ENCODE measurements at regions not wholly inside any gene's neighbourhood (a gene's known extent, or its start where the extent isn't known, plus 50 kb on each side); places are given as distances from the start of the nearest gene placed in this dataset.
"Not testable (repeated sequence)": the region's sequence is repeated elsewhere in the genome, so short reads cannot be mapped to it uniquely, and the experiment has no call there.

DNA sequence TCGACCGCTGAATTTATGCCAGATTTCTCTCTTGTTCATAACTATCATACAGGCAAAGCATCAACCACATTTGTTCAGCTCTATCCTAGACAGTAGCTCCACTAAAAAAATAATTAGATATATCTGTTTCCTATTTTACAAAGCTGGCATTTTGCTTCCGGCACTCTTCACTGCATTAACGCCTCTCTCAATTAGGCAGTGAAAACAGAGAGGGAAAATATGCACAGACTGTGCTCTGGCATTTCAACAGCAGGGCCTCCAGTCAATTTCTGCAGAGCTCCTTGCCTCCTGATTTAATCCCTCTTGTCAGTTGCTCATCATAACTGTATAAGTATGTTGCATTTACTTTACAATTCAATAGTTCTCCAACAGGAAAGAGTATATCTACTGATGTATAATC is 666.9 kb upstream of the INTU start:
- DNase-seq = no peak

GRCh38 chr4:126969360-126970235 is 663.2 kb upstream of the INTU start:
- no peak for DNase-seq

DNA sequence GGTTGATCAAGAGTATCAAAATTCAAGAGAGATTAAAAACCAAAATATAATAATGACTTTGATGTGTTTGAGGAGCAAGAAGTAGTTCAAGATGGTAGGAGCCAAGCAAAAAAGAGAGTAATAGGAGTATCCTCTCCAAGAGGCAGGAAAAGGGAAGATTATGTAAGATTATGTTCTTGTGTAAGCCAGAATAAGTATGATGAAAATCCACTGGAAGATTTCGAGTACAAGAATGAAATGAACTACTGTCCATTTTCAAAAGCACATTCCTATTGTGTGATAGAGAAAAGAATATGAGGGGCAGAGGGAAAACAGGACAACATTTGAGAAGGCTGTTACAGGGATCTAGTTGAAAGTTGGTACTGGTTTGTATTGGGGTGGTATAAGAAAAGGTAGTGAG is 659.6 kb upstream of the INTU start:
- no peak for DNase-seq

GRCh38 chr4:126976850-126977632 is 655.7 kb upstream of the INTU start:
- DNase-seq = no peak

DNA sequence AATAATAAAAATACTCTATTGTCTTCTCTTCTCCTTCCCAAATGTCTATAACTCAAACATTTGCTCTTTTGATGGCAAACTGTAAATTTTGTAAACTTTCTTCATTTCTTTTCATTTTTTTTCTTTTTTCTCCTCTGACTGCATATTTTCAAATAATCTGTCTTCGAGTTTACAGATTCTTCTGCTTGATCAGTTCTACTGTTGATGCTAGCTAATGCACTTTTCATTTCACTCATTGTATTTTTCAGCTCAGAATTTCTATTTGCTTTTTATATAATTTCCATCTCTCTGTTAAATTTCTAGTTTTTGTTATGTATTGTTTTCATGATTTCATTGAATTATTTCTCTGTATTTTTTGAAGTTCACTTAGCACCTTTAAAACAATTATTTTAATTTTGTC is 646.8 kb upstream of the INTU start:
- DNase-seq = no peak

GRCh38 chr4:126986828-126987227 is 645.9 kb upstream of the INTU start:
- no peak for DNase-seq

DNA sequence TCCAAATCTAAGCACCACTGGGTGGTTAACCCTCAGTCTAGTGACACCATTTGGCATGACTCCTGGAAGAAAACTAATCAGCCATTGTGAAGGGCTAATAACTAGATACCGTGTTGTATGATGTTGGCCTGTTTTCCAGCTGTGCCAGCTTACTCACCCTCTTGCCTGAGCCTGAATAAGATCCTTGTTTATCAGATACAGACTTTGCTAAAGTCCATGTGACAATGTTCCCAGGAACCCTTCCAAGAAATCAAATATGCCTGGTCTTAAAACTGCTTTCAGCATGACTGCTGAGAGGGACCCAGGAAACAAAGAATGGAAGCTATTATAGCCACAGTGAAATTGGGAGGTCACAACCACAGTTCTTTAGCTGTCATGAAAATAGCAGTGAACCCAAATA is 640.8 kb upstream of the INTU start:
- DNase-seq = no peak

GRCh38 chr4:126992910-126993309 is 639.8 kb upstream of the INTU start:
- DNase-seq = no peak

DNA sequence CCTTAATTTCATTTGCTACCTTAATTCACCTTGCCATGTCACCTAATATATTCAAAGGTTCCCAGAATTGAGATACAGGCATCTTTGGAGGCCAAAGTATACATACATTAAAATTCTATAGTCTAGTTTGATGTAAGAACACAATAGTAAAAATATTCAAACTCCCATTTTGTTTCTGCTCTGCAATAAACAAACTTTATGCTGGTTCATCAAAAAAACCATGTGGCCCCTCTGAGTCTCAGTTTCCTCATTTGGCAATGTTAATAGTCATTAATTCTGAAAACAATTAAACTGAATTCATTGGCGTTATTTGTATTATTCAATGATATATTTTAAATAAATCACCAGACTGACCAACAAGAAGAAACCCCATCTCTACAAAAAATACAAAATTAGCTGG is 639.4 kb upstream of the INTU start:
- DNase-seq = no peak

GRCh38 chr4:126995235-126995634 is 637.5 kb upstream of the INTU start:
- no peak for DNase-seq

GRCh38 chr4:127000110-127000509 is 632.6 kb upstream of the INTU start:
- DNase-seq = no peak

DNA sequence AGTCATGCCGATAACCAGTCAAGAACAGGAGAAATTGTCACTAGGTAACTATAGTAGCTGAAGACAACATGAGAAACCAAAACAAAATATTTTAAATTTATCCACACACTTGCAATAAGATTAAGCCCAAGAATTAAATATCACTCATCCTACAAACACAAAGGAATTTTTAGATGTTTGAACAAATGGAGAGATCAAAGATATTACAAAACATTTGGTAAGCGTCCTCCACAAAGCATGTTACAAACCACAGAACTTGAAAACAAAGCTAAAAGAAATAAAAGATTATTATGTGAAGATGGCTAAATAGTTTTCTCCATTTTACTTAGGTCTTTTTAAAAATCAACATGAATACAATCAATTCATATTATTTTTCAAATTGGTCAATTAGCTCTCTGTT is 631.9 kb upstream of the INTU start:
- no peak for DNase-seq

- no peak for DNase-seq
Measured at GRCh38 chr4:127001933-127002332, 630.8 kb upstream of the INTU start.

GRCh38 chr4:127006446-127006877 is 626.3 kb upstream of the INTU start:
- no peak for DNase-seq

- no peak for DNase-seq
Measured at GRCh38 chr4:127007305-127007704, 625.5 kb upstream of the INTU start.

GRCh38 chr4:127012549-127012948 is 620.2 kb upstream of the INTU start:
- no peak for DNase-seq

GRCh38 chr4:127015667-127016117 is 617.1 kb upstream of the INTU start:
- DNase-seq = no peak

DNA sequence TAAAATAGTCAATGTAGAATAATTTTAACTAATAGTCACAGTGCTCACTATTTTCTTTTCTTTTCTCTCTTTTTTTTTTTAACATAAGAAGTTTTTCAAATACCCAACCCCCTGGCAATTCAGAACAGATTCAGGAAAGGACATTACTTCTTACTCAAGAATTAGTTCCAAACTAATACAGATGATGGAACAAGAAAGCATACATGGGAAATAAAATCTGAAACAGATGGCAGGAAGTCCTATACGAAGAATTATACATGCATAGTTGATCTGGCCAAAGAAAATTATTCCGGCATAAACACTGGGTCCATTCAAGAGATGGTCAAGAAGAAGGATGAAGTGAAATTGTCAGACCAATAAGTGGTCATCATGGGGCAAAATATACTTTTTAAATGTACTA is 614.4 kb upstream of the INTU start:
- no peak for DNase-seq

- DNase-seq = not testable (repeated sequence)
Measured at GRCh38 chr4:127020831-127021230, 611.9 kb upstream of the INTU start.

DNA sequence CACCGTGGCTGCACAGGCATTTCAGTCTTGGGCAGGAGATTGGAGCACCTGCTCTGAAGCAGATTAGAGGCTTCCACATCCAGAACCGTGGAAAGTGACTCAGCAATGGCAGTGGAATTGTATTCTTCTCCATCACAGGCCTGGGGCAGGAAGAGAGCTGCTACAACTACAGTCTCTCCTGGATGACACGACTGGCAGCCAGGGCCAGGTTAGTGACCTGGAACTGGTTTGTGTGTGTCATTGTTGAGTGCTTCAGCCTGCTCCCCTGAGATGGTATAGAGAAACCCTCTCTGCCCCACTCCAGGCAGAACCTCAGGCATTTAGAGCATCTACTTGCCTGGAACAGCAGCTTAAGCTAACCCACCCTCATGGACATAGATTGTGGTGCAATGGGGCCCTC is 596.5 kb upstream of the INTU start:
- DNase-seq = no peak

DNA sequence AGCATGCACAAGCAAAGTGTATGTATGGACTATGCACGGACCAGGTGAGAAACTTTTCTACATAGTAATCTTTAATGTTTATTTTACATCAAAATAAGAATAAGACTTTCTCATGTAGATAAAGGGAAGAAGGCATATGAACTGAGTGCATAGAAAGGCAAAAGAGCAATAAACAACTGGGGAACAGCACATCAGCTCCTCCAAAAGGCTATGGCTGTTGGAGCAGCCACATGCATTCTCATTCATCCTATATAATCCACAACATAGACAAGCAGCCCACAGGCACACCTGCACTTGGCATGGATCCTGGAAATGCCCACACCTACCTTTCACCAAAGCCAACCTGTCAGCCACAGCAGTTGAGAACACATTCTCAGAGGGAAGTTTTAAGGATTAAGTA is 586.9 kb upstream of the INTU start:
- DNase-seq = no peak

DNA sequence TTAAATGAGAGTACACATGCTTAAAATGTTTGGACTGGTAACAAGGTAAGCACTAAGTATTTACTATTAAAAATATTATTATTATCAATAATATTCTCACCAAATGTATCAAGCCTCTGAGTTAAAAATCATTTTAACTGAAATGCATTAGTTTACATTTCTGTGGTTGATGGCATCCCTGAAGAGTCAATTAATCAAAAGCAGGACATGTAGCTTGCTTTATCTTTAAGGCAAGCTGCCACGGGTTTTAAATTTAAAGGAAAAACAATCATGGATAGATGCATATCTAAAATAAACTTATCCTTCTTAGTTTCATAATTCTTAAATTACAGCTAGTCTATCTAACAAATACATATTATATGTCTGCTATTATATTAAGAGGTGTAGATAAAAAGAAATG is 584.8 kb upstream of the INTU start:
- DNase-seq = no peak

- no peak for DNase-seq
Measured at GRCh38 chr4:127048376-127049044, 584.2 kb upstream of the INTU start.

GRCh38 chr4:127049526-127049925 is 583.2 kb upstream of the INTU start:
- no peak for DNase-seq

All from NCI-H146 (cell line).